H1 (cell line): ENCODE measurements at regions not wholly inside any gene's neighbourhood (a gene's known extent, or its start where the extent isn't known, plus 50 kb on each side); places are given as distances from the start of the nearest gene placed in this dataset.

Experiments
- CTCF ChIA-PET: fragments of 300-600 bp; sonication (Branson Sonifier 250); formaldehyde crosslinking; loops from one replicate; lab custom pipeline; 2021; ENCODE audit not compliant: partially characterized antibody; lab: Charles Lee
- POLR2A ChIA-PET: fragments of 300-600 bp; sonication (Branson Sonifier 250); formaldehyde crosslinking; loops from one replicate; lab custom pipeline; 2021; ENCODE audit warnings: inconsistent platforms; ENCODE audit not compliant: partially characterized antibody; lab: Charles Lee
- DNase-seq, 2 experiments: peaks; one replicate each; pipeline versions ENCODE4 v3.0.0 to v3.0.0-alpha.2; 2010 to 2022; ENCODE audit warnings: low spot score in 2 of 2, low read depth in 1 of 2, mixed read lengths in 1 of 2
- FAIRE-seq: peaks from 2 replicates; lab custom pipeline; 2011; peaks lifted over from hg19 to GRCh38; lab: Jason Lieb, UNC
- H2AFZ ChIP-seq: 2 replicates; pipeline ENCODE4 v1.8.1; 2012; ENCODE audit warnings: low read length, inconsistent platforms
- H2AK5ac ChIP-seq: 2 replicates; pipeline ENCODE4 v1.6.1; 2013; ENCODE audit warnings: low read depth, low read length
- H2BK120ac ChIP-seq: replicated peaks from 2 replicates; pipeline ENCODE3; 2013; ENCODE audit warnings: low read depth, low read length, inconsistent platforms
- H2BK12ac ChIP-seq: 2 replicates; pipeline ENCODE4 v1.6.1; 2013; ENCODE audit warnings: low read depth, low read length
- H2BK15ac ChIP-seq: 2 replicates; pipeline ENCODE4 v1.6.1; 2013; ENCODE audit warnings: low read length
- H2BK20ac ChIP-seq: 2 replicates; pipeline ENCODE4 v1.6.1; 2013; ENCODE audit warnings: low read length
- H2BK5ac ChIP-seq: 2 replicates; pipeline ENCODE4 v1.6.1; 2013; ENCODE audit warnings: low read depth, low read length
- H3K14ac ChIP-seq: 2 replicates; pipeline ENCODE4 v1.6.1; 2013; ENCODE audit warnings: inconsistent platforms; ENCODE audit not compliant: insufficient read length
- H3K18ac ChIP-seq: 2 replicates; pipeline ENCODE4 v1.6.1; 2013; ENCODE audit warnings: low read length; ENCODE audit errors: extremely low read depth
- H3K23ac ChIP-seq: 2 replicates; pipeline ENCODE4 v1.6.1; 2013; ENCODE audit warnings: inconsistent platforms; ENCODE audit not compliant: insufficient read length
- H3K23me2 ChIP-seq: 2 replicates; pipeline ENCODE4 v1.6.1; 2013; ENCODE audit warnings: low read depth, low read length
- H3K27ac ChIP-seq: 2 replicates; pipeline ENCODE4 v1.6.1; 2011; ENCODE audit warnings: low read depth, low read length, inconsistent platforms
- H3K27me3 ChIP-seq, 4 experiments: replicated peaks in 1 of 4; 1 replicate in 1 of 4; 2 replicates in 3 of 4; pipeline versions ENCODE4 v1.6.1 to v1.8.1; 2011 to 2013; ENCODE audit warnings: low read length in 3 of 4, mild to moderate bottlenecking in 3 of 4, inconsistent platforms in 2 of 4, mixed read lengths in 2 of 4, moderate library complexity in 1 of 4; ENCODE audit not compliant: control insufficient read depth in 3 of 4, insufficient read depth in 3 of 4; ENCODE audit errors: extremely low read depth in 1 of 4
- H3K36me3 ChIP-seq, 4 experiments: 2 replicates each; pipeline versions ENCODE4 v1.6.1 to v1.8.1; 2011 to 2013; ENCODE audit warnings: mild to moderate bottlenecking in 4 of 4, low read length in 3 of 4, moderate library complexity in 2 of 4, control low read depth in 1 of 4, inconsistent platforms in 1 of 4; ENCODE audit not compliant: insufficient read depth in 4 of 4, control insufficient read depth in 2 of 4
- H3K4ac ChIP-seq: replicated peaks from 2 replicates; pipeline ENCODE3; 2013; ENCODE audit warnings: low read length, low read depth, mixed read lengths, inconsistent platforms; ENCODE audit not compliant: insufficient read length
- H3K4me1 ChIP-seq, 4 experiments: replicated peaks in 1 of 4; 1 replicate in 1 of 4; 2 replicates in 3 of 4; pipeline versions ENCODE4 v1.6.1 to v1.8.1; 2011 to 2013; ENCODE audit warnings: low read length in 3 of 4, inconsistent platforms in 2 of 4, mixed read lengths in 1 of 4; ENCODE audit not compliant: insufficient read depth in 4 of 4, control insufficient read depth in 3 of 4
- H3K4me2 ChIP-seq, 2 experiments: 2 replicates each; pipeline versions ENCODE4 v1.6.1 to v1.8.1; 2011 to 2013; ENCODE audit warnings: low read depth in 2 of 2, low read length in 2 of 2, control low read depth in 1 of 2, inconsistent platforms in 1 of 2, mild to moderate bottlenecking in 1 of 2; ENCODE audit not compliant: insufficient read depth in 1 of 2
- H3K4me3 ChIP-seq, 4 experiments: fragments of 200-600, 300-600 bp in 1 of 4; sonication (generic), shearing (Covaris generic), sonication (Bioruptor Twin) in 1 of 4; 2 replicates each; pipeline versions ENCODE4 v1.5.1 to v1.8.1; 2011 to 2016; ENCODE audit warnings: low read length in 4 of 4, low read depth in 3 of 4, control low read depth in 2 of 4, inconsistent platforms in 2 of 4, mild to moderate bottlenecking in 2 of 4, mixed read lengths in 1 of 4, moderate library complexity in 1 of 4; ENCODE audit not compliant: insufficient read depth in 2 of 4; ENCODE audit errors: extremely low read depth in 1 of 4
- H3K56ac ChIP-seq: replicated peaks from 2 replicates; pipeline ENCODE3; 2013; ENCODE audit warnings: low read depth, mild to moderate bottlenecking, mixed read lengths, low read length, inconsistent platforms; ENCODE audit not compliant: insufficient read length
- H3K79me1 ChIP-seq: 2 replicates; pipeline ENCODE4 v1.6.1; 2013; ENCODE audit warnings: low read depth, low read length, control low read depth
- H3K79me2 ChIP-seq, 2 experiments: 2 replicates each; pipeline versions ENCODE4 v1.6.1 to v1.8.1; 2012 to 2013; ENCODE audit warnings: low read length in 2 of 2, mild to moderate bottlenecking in 2 of 2, inconsistent platforms in 1 of 2; ENCODE audit not compliant: insufficient read depth in 2 of 2, control insufficient read depth in 1 of 2
- H3K9ac ChIP-seq, 4 experiments: replicated peaks in 1 of 4; 1 replicate in 1 of 4; 2 replicates in 3 of 4; pipeline versions ENCODE4 v1.6.1 to v1.8.1; 2011 to 2013; ENCODE audit warnings: low read depth in 3 of 4, low read length in 3 of 4, control low read depth in 2 of 4, mild to moderate bottlenecking in 2 of 4, moderate library complexity in 2 of 4, inconsistent platforms in 1 of 4; ENCODE audit errors: extremely low read depth in 1 of 4
- H3K9me3 ChIP-seq, 2 experiments: 2 replicates each; pipeline versions ENCODE4 v1.6.1 to v1.8.1; 2012 to 2013; ENCODE audit warnings: mild to moderate bottlenecking in 2 of 2, moderate library complexity in 2 of 2, control low read depth in 1 of 2, inconsistent platforms in 1 of 2, low read depth in 1 of 2, low read length in 1 of 2, mixed read lengths in 1 of 2; ENCODE audit not compliant: insufficient read depth in 2 of 2
- H4K20me1 ChIP-seq, 2 experiments: replicated peaks in 1 of 2; 2 replicates each; pipeline versions ENCODE3 to v1.8.1; 2011 to 2013; ENCODE audit warnings: inconsistent platforms in 2 of 2, low read length in 2 of 2, mild to moderate bottlenecking in 1 of 2; ENCODE audit not compliant: insufficient read depth in 2 of 2, control insufficient read depth in 1 of 2
- H4K5ac ChIP-seq: 2 replicates; pipeline ENCODE4 v1.6.1; 2013; ENCODE audit warnings: low read length, low read depth, mixed read lengths, inconsistent platforms; ENCODE audit not compliant: insufficient read length
- H4K8ac ChIP-seq: 2 replicates; pipeline ENCODE4 v1.8.0; 2013; ENCODE audit warnings: mild to moderate bottlenecking, moderate library complexity, low read length, inconsistent platforms; ENCODE audit not compliant: insufficient read depth; ENCODE audit errors: extremely low read depth
- H4K91ac ChIP-seq: replicated peaks from 2 replicates; pipeline ENCODE3; 2013; ENCODE audit warnings: low read length, mixed read lengths, inconsistent platforms; ENCODE audit not compliant: insufficient read length
- BACH1 ChIP-seq: IDR thresholded peaks from 2 replicates; pipeline ENCODE4 v1.6.1; 2012; ENCODE audit warnings: low read length, improper control_type of control experiment
- EGR1 ChIP-seq: IDR thresholded peaks from 2 replicates; pipeline ENCODE4 v1.6.1; 2011; ENCODE audit warnings: low read depth, low read length, borderline replicate concordance
- EZH2 ChIP-seq: fragments of 200-600 bp; sonication (generic); IDR thresholded peaks from 2 replicates; pipeline ENCODE4 v1.7.1; 2012; ENCODE audit warnings: low read depth, mild to moderate bottlenecking, moderate library complexity, low read length, inconsistent platforms; ENCODE audit not compliant: severe bottlenecking
- POLR2AphosphoS5 ChIP-seq: IDR thresholded peaks from 2 replicates; pipeline ENCODE4 v1.6.1; 2011; ENCODE audit warnings: low read depth, low read length
- RAD21 ChIP-seq, 2 experiments: IDR thresholded peaks in 1 of 2; conservative IDR thresholded peaks in 1 of 2; 2 replicates each; pipeline ENCODE4 v1.6.1; 2011; ENCODE audit warnings: low read depth in 2 of 2, low read length in 2 of 2, improper control_type of control experiment in 1 of 2, inconsistent platforms in 1 of 2, mild to moderate bottlenecking in 1 of 2, moderate library complexity in 1 of 2
- RXRA ChIP-seq: IDR thresholded peaks from 2 replicates; pipeline ENCODE4 v1.6.1; 2011; ENCODE audit warnings: low read depth, mild to moderate bottlenecking, low read length, moderate library complexity; ENCODE audit not compliant: insufficient read depth
- SIN3A ChIP-seq, 2 experiments: IDR thresholded peaks in 1 of 2; conservative IDR thresholded peaks in 1 of 2; 2 replicates each; pipeline ENCODE4 v1.6.1; 2011 to 2012; ENCODE audit warnings: low read length in 2 of 2, improper control_type of control experiment in 1 of 2, low read depth in 1 of 2, mild to moderate bottlenecking in 1 of 2
- TBP ChIP-seq: IDR thresholded peaks from 2 replicates; pipeline ENCODE4 v1.6.1; 2011; ENCODE audit warnings: low read depth, low read length, improper control_type of control experiment
- TEAD4 ChIP-seq: IDR thresholded peaks from 2 replicates; pipeline ENCODE4 v1.6.1; 2012; ENCODE audit warnings: low read depth, low read length, inconsistent platforms, mixed read lengths
- WGBS, 2 experiments: shearing (Covaris generic) in 1 of 2; methylation state at CpG; one replicate each; pipeline versions ENCODE4 v1.1.6 to v1.1.7; 2013 to 2015; ENCODE audit warnings: low lambda C conversion rate in 2 of 2, mixed read lengths in 2 of 2, inconsistent platforms in 1 of 2, low coverage in 1 of 2, missing lambda C conversion rate in 1 of 2; ENCODE audit not compliant: insufficient replicate concordance in 2 of 2, insufficient coverage in 1 of 2, insufficient read length in 1 of 2; ENCODE audit errors: extremely low coverage in 1 of 2, missing lambda C conversion rate in 1 of 2; 5-methylcytosine and 5-hydroxymethylcytosine counted together
- TF ChIP-seq, protein P1 (sequence below): IDR thresholded peaks from 2 replicates; pipeline ENCODE4 v1.6.1; 2011; ENCODE audit warnings: low read length, improper control_type of control experiment

- Histone ChIP-seq H3K18ac (no peak overlapping the region), H4K8ac (no peak overlapping the region), H2AFZ (no peak overlapping the region; the same call in 1 of the 2 replicates), H3K4ac (no peak overlapping the region), H3K9ac (no peak overlapping the region), H2BK20ac (no peak overlapping the region), H3K9me3 (no peaks in the 10 kb centered on the region), H2BK120ac (no peak overlapping the region), H3K27ac (no peak overlapping the region), H3K4me3 (no peak overlapping the region), H4K5ac (no peak overlapping the region), H4K91ac (no peak overlapping the region), H2BK12ac (no peak overlapping the region), H3K36me3 (no peaks in the 10 kb centered on the region), H3K23me2 (no peaks in the 10 kb centered on the region), H2BK5ac (no peak overlapping the region), H2BK15ac (no peak overlapping the region), H3K14ac (no peak overlapping the region), H3K4me1 (peaks cover 0 to 5% (median 0%) of the 10 kb centered on the region in 4 experiments; a peak in 2 of 7 replicates), H3K79me1 (no peaks in the 10 kb centered on the region), H3K23ac (no peak overlapping the region), H3K56ac (no peak overlapping the region), H3K79me2 (no peaks in the 10 kb centered on the region), H3K4me2 (no peak overlapping the region), H2AK5ac (no peak overlapping the region), H3K27me3 (no peaks in the 10 kb centered on the region), H4K20me1 (no peaks in the 10 kb centered on the region)
- CTCF ChIA-PET, result interaction anchor here (1.3 to 1.4 kb wide), 2 partner anchors 21 to 335 kb away, joined by 3 read pairs; no protein-coding TSS in a partner anchor
- no peak for TF ChIP-seq EGR1
- TF ChIP-seq RAD21 (IDR thresholded peaks at IDR 0.05 in 1 of 2, conservative IDR thresholded peaks at IDR 0.05 in 1 of 2; ENCODE audit: low read depth in 2 of 2, low read length in 2 of 2), result no peak
- no peak for TF ChIP-seq BACH1
- TF ChIP-seq, protein P1, sequence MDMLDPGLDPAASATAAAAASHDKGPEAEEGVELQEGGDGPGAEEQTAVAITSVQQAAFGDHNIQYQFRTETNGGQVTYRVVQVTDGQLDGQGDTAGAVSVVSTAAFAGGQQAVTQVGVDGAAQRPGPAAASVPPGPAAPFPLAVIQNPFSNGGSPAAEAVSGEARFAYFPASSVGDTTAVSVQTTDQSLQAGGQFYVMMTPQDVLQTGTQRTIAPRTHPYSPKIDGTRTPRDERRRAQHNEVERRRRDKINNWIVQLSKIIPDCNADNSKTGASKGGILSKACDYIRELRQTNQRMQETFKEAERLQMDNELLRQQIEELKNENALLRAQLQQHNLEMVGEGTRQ, result no peak
- no peak for TF ChIP-seq TEAD4
- TF ChIP-seq POLR2AphosphoS5, result no peak
- TF ChIP-seq EZH2, result no peak
- no peak for TF ChIP-seq TBP
- TF ChIP-seq SIN3A (conservative IDR thresholded peaks at IDR 0.05 in 1 of 2, IDR thresholded peaks at IDR 0.05 in 1 of 2; ENCODE audit: low read depth in 1 of 2, low read length in 2 of 2), result no peak
- TF ChIP-seq RXRA, result no peak
- DNase-seq, result no peak
- WGBS, 2 experiments, result 90% methylated on average over 4 of the region's 4 CpGs; no CpG with 5 or more reads in 1 of the 2 experiments
- POLR2A ChIA-PET, result no interaction called here
- no peak for FAIRE-seq
Measured at GRCh38 chr2:147595200-147595599, 249.6 kb upstream of the ACVR2A start.
